HEK293 (cell line): ENCODE measurements at regions not wholly inside any gene's neighbourhood (a gene's known extent, or its start where the extent isn't known, plus 50 kb on each side); places are given as distances from the start of the nearest gene placed in this dataset.

ENCODE experiments used
- KLF10 ChIP-seq: fragments of 450-650 bp; IDR thresholded peaks from 2 replicates; pipeline ENCODE4 v1.5.1; 2018; ENCODE audit warnings: missing biosample characterization, mild to moderate bottlenecking, missing genetic modification characterization
- TCF7L2 ChIP-seq: IDR thresholded peaks from 2 replicates; pipeline ENCODE4 v1.6.1; 2011; ENCODE audit warnings: low read depth, mild to moderate bottlenecking, inconsistent platforms, low read length, moderate library complexity, borderline replicate concordance
- ZBTB8A ChIP-seq: fragments of 450-650 bp; formaldehyde crosslinking; IDR thresholded peaks from 2 replicates; pipeline ENCODE4 v1.5.1; 2016; ENCODE audit warnings: missing biosample characterization, missing genetic modification characterization
- ZNF239 ChIP-seq: fragments of 450-650 bp; formaldehyde crosslinking; IDR thresholded peaks from 2 replicates; pipeline ENCODE4 v1.5.1; 2016; ENCODE audit warnings: missing biosample characterization, missing genetic modification characterization
- ZNF274 ChIP-seq, 2 experiments: fragments of 200-500 bp in 1 of 2; fragments of 450-650 bp in 1 of 2; sonication (Bioruptor generic) in 1 of 2; formaldehyde crosslinking in 1 of 2; IDR thresholded peaks; 2 replicates each; pipeline versions ENCODE4 v1.5.1 to v1.6.1; 2014 to 2016; ENCODE audit warnings: borderline replicate concordance in 1 of 2, inconsistent platforms in 1 of 2, low read length in 1 of 2, missing biosample characterization in 1 of 2, missing genetic modification characterization in 1 of 2
- ZNF423 ChIP-seq: fragments of 450-650 bp; formaldehyde crosslinking; IDR thresholded peaks from 2 replicates; pipeline ENCODE4 v1.5.1; 2016; ENCODE audit warnings: missing biosample characterization, missing genetic modification characterization
- ZNF473 ChIP-seq: fragments of 450-650 bp; formaldehyde crosslinking; IDR thresholded peaks from 2 replicates; pipeline ENCODE4 v1.5.1; 2017; ENCODE audit warnings: missing biosample characterization, missing genetic modification characterization
- ZNF530 ChIP-seq: fragments of 450-650 bp; formaldehyde crosslinking; IDR thresholded peaks from 2 replicates; pipeline ENCODE4 v1.5.1; 2016; ENCODE audit warnings: low read depth, missing biosample characterization, missing genetic modification characterization
- ZNF558 ChIP-seq: fragments of 450-650 bp; formaldehyde crosslinking; IDR thresholded peaks from 2 replicates; pipeline ENCODE4 v1.5.1; 2016; ENCODE audit warnings: missing biosample characterization, missing genetic modification characterization
- ZNF626 ChIP-seq: fragments of 450-650 bp; sonication (Bioruptor Pico); formaldehyde crosslinking; IDR thresholded peaks from 2 replicates; pipeline ENCODE4 v1.5.1; 2018; ENCODE audit warnings: missing biosample characterization, missing genetic modification characterization, inconsistent platforms
- TF ChIP-seq, protein P1 (sequence below): fragments of 450-650 bp; formaldehyde crosslinking; IDR thresholded peaks from 2 replicates; pipeline ENCODE4 v1.5.1; 2016; ENCODE audit warnings: missing biosample characterization, missing genetic modification characterization
- TF ChIP-seq, protein P2 (sequence below): fragments of 450-650 bp; formaldehyde crosslinking; IDR thresholded peaks from 2 replicates; pipeline ENCODE4 v1.5.1; 2016; ENCODE audit warnings: missing biosample characterization, missing genetic modification characterization, borderline replicate concordance
- TF ChIP-seq, protein P3 (sequence below): fragments of 450-650 bp; formaldehyde crosslinking; IDR thresholded peaks from 2 replicates; pipeline ENCODE4 v1.5.1; 2016; ENCODE audit warnings: missing biosample characterization, missing genetic modification characterization
- TF ChIP-seq, protein P4 (sequence below): fragments of 450-650 bp; formaldehyde crosslinking; IDR thresholded peaks from 2 replicates; pipeline ENCODE4 v1.5.1; 2016; ENCODE audit warnings: missing biosample characterization, missing genetic modification characterization

DNA sequence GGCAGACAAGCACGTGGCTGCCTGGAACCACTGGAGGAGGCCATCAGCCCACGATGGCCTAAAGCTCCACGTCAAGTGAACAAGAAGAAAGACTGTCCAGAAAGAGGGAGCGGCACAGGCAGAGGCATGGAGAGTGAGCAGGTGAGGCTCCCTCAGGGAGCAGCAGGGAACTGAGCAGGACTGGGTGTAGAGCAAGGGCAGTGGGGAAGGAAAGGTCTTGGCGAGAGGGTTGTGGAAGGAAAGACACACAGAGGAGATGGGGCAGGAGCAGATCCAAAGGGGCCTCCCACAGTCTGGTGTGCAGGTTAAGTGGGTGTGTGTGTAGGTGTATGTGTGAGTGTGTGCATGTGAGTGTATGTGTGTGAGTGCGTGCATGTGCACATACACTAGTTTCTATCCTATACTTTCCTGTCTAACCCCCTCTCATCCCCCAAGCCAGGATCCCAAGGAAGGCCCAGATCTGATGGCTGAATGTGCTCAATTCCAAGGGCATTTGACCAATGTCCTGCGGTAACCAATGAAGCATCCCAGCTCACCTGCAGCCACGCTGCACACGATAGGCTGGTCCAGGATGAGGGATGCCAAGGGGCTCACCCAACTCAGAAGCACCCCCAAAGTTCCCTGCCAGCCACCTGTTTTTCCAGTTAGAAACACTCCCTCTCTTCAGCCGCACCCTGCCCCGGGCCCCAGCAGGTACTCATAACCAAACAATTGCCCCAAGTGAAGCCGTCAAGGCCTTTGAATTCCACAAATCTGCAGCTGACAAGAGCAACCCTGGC, 262.5 kb upstream of the RAB6C start:
- TF ChIP-seq, protein P1, sequence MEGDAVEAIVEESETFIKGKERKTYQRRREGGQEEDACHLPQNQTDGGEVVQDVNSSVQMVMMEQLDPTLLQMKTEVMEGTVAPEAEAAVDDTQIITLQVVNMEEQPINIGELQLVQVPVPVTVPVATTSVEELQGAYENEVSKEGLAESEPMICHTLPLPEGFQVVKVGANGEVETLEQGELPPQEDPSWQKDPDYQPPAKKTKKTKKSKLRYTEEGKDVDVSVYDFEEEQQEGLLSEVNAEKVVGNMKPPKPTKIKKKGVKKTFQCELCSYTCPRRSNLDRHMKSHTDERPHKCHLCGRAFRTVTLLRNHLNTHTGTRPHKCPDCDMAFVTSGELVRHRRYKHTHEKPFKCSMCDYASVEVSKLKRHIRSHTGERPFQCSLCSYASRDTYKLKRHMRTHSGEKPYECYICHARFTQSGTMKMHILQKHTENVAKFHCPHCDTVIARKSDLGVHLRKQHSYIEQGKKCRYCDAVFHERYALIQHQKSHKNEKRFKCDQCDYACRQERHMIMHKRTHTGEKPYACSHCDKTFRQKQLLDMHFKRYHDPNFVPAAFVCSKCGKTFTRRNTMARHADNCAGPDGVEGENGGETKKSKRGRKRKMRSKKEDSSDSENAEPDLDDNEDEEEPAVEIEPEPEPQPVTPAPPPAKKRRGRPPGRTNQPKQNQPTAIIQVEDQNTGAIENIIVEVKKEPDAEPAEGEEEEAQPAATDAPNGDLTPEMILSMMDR (tag by site-specific recombination), result no peak
- no peak for TF ChIP-seq ZNF558 (tag by site-specific recombination)
- TF ChIP-seq ZNF473 (tag by site-specific recombination), result no peak
- TF ChIP-seq ZNF274 (IDR thresholded peaks at IDR 0.05; ENCODE audit: low read length), result no peak
- no peak for TF ChIP-seq ZNF274 (tag by site-specific recombination; IDR thresholded peaks at IDR 0.05; ENCODE audit: borderline replicate concordance)
- TF ChIP-seq, protein P2, sequence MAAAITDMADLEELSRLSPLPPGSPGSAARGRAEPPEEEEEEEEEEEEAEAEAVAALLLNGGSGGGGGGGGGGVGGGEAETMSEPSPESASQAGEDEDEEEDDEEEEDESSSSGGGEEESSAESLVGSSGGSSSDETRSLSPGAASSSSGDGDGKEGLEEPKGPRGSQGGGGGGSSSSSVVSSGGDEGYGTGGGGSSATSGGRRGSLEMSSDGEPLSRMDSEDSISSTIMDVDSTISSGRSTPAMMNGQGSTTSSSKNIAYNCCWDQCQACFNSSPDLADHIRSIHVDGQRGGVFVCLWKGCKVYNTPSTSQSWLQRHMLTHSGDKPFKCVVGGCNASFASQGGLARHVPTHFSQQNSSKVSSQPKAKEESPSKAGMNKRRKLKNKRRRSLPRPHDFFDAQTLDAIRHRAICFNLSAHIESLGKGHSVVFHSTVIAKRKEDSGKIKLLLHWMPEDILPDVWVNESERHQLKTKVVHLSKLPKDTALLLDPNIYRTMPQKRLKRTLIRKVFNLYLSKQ (tag by site-specific recombination), result no peak
- TF ChIP-seq TCF7L2, result no peak
- no peak for TF ChIP-seq ZBTB8A (tag by site-specific recombination)
- TF ChIP-seq ZNF626 (tag by site-specific recombination), result no peak
- TF ChIP-seq, protein P3, sequence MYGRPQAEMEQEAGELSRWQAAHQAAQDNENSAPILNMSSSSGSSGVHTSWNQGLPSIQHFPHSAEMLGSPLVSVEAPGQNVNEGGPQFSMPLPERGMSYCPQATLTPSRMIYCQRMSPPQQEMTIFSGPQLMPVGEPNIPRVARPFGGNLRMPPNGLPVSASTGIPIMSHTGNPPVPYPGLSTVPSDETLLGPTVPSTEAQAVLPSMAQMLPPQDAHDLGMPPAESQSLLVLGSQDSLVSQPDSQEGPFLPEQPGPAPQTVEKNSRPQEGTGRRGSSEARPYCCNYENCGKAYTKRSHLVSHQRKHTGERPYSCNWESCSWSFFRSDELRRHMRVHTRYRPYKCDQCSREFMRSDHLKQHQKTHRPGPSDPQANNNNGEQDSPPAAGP (tag by site-specific recombination), result no peak
- no peak for TF ChIP-seq ZNF423 (tag by site-specific recombination)
- TF ChIP-seq ZNF530 (tag by site-specific recombination), result no peak
- TF ChIP-seq, protein P4, sequence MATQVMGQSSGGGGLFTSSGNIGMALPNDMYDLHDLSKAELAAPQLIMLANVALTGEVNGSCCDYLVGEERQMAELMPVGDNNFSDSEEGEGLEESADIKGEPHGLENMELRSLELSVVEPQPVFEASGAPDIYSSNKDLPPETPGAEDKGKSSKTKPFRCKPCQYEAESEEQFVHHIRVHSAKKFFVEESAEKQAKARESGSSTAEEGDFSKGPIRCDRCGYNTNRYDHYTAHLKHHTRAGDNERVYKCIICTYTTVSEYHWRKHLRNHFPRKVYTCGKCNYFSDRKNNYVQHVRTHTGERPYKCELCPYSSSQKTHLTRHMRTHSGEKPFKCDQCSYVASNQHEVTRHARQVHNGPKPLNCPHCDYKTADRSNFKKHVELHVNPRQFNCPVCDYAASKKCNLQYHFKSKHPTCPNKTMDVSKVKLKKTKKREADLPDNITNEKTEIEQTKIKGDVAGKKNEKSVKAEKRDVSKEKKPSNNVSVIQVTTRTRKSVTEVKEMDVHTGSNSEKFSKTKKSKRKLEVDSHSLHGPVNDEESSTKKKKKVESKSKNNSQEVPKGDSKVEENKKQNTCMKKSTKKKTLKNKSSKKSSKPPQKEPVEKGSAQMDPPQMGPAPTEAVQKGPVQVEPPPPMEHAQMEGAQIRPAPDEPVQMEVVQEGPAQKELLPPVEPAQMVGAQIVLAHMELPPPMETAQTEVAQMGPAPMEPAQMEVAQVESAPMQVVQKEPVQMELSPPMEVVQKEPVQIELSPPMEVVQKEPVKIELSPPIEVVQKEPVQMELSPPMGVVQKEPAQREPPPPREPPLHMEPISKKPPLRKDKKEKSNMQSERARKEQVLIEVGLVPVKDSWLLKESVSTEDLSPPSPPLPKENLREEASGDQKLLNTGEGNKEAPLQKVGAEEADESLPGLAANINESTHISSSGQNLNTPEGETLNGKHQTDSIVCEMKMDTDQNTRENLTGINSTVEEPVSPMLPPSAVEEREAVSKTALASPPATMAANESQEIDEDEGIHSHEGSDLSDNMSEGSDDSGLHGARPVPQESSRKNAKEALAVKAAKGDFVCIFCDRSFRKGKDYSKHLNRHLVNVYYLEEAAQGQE (tag by site-specific recombination), result no peak
- no peak for TF ChIP-seq ZNF239
- TF ChIP-seq KLF10 (tag by site-specific recombination), result no peak
